ENCODE measurements at regions not wholly inside any gene's neighbourhood (a gene's known extent, or its start where the extent isn't known, plus 50 kb on each side); places are given as distances from the start of the nearest gene placed in this dataset.

- DNase-seq = no peak
These were observed 225.9 kb downstream of the WDR11 start for GRCh38 chr10:121076776-121077715.

- no peak for DNase-seq
These were observed 226.9 kb downstream of the WDR11 start for GRCh38 chr10:121078036-121078435.

GRCh38 chr10:121078672-121079102 lies 227.5 kb downstream of the WDR11 start:
- DNase-seq = no peak

GRCh38 chr10:121079226-121079625 lies 228.1 kb downstream of the WDR11 start:
- DNase-seq = no peak

GRCh38 chr10:121080281-121080891 lies 229.2 kb downstream of the WDR11 start:
- DNase-seq = no peak

- no peak for DNase-seq
These were observed 230.1 kb downstream of the WDR11 start for GRCh38 chr10:121081306-121081705.

GRCh38 chr10:121082984-121083383 lies 231.8 kb downstream of the WDR11 start:
- DNase-seq = no peak

- no peak for DNase-seq
These were observed 233.0 kb downstream of the WDR11 start for GRCh38 chr10:121084016-121084674.

- no peak for DNase-seq
These were observed 233.5 kb downstream of the WDR11 start for GRCh38 chr10:121084675-121085070.

- DNase-seq = no peak
These were observed 234.2 kb downstream of the WDR11 start for GRCh38 chr10:121085367-121085766.

GRCh38 chr10:121087129-121087528 lies 236.0 kb downstream of the WDR11 start:
- DNase-seq = no peak

GRCh38 chr10:121087688-121088087 lies 236.5 kb downstream of the WDR11 start:
- DNase-seq = no peak

GRCh38 chr10:121088524-121088923 lies 237.4 kb downstream of the WDR11 start:
- no peak for DNase-seq

- DNase-seq = no peak
These were observed 238.3 kb downstream of the WDR11 start for GRCh38 chr10:121089434-121089833.

- no peak for DNase-seq
These were observed 241.0 kb downstream of the WDR11 start for GRCh38 chr10:121091961-121092719.

GRCh38 chr10:121092720-121093095 lies 241.5 kb downstream of the WDR11 start:
- DNase-seq = no peak

GRCh38 chr10:121096617-121097431 lies 245.7 kb downstream of the WDR11 start:
- DNase-seq = no peak

- DNase-seq = no peak
These were observed 247.0 kb downstream of the WDR11 start for GRCh38 chr10:121098211-121098610.

GRCh38 chr10:121098751-121099150 lies 247.6 kb downstream of the WDR11 start:
- no peak for DNase-seq

GRCh38 chr10:121099181-121099580 lies 248.0 kb downstream of the WDR11 start:
- DNase-seq = no peak

- DNase-seq = no peak
These were observed 248.4 kb downstream of the WDR11 start for GRCh38 chr10:121099592-121099991.

GRCh38 chr10:121101561-121101960 lies 250.4 kb downstream of the WDR11 start:
- DNase-seq = no peak

All from stimulated activated CD4-positive, alpha-beta T cell treated with anti-CD3 and anti-CD28 coated beads, Interleukin-2, amount 100 ng/mL, for 24 hours (primary cell).